PC-3 (cell line): ENCODE measurements at regions not wholly inside any gene's neighbourhood (a gene's known extent, or its start where the extent isn't known, plus 50 kb on each side); places are given as distances from the start of the nearest gene placed in this dataset.

ENCODE experiments used
- ATAC-seq: fragments of 200-7000 bp; cut with Tn5 transposase; 2 replicates; pipeline ENCODE4 v1.9.1; 2020; ENCODE audit warnings: mild to moderate bottlenecking, moderate library complexity
- BruUV-seq: library from RNA; stranded (reverse); fragments of 400-500 nt; replicated peaks from 2 replicates; lab custom pipeline; 2021; lab: Mats Ljungman, UMichigan
- CTCF ChIA-PET: fragments of 300-600 bp; sonication (Branson Sonifier 250); formaldehyde crosslinking; loops from one replicate; lab custom pipeline; 2022; ENCODE audit warnings: antibody characterized with exemption; lab: Charles Lee
- POLR2A ChIA-PET: fragments of 300-600 bp; sonication (Branson Sonifier 250); formaldehyde crosslinking; loops from one replicate; lab custom pipeline; 2022; ENCODE audit warnings: antibody characterized with exemption; ENCODE audit not compliant: unreplicated experiment; lab: Charles Lee
- DNase-seq: peaks from one replicate; pipeline ENCODE4 v3.0.0-alpha.2; 2015
- H2AFZ ChIP-seq: fragments of 300-600 bp; sonication (generic); 2 replicates; pipeline ENCODE4 v1.6.0; 2016; ENCODE audit warnings: antibody characterized with exemption, low read length
- H3F3A ChIP-seq: fragments of 300-600 bp; sonication (generic); one replicate; pipeline ENCODE4 v1.6.0; 2017; ENCODE audit warnings: antibody characterized with exemption, low read length, control low read depth, mild to moderate bottlenecking; ENCODE audit not compliant: unreplicated experiment
- H3K27ac ChIP-seq: fragments of 300-600 bp; sonication (generic); 2 replicates; pipeline ENCODE4 v1.5.1; 2016; ENCODE audit warnings: mild to moderate bottlenecking, low read length
- H3K27me3 ChIP-seq: fragments of 300-600 bp; sonication (generic); 2 replicates; pipeline ENCODE4 v1.6.1; 2016; ENCODE audit warnings: low read length, mixed read lengths
- H3K36me3 ChIP-seq: fragments of 300-600 bp; sonication (generic); 2 replicates; pipeline ENCODE4 v1.6.1; 2016; ENCODE audit warnings: low read depth, mixed run types, low read length, mixed read lengths
- H3K4me1 ChIP-seq: fragments of 300-600 bp; sonication (generic); 2 replicates; pipeline ENCODE4 v1.5.1; 2016; ENCODE audit warnings: low read length; ENCODE audit not compliant: insufficient read depth
- H3K4me2 ChIP-seq: fragments of 300-600 bp; sonication (generic); 2 replicates; pipeline ENCODE4 v1.6.0; 2016; ENCODE audit warnings: low read length
- H3K4me3 ChIP-seq: fragments of 300-600 bp; sonication (generic); 2 replicates; pipeline ENCODE4 v1.5.1; 2016; ENCODE audit warnings: mild to moderate bottlenecking, low read length, mixed read lengths
- H3K79me2 ChIP-seq: fragments of 300-600 bp; sonication (generic); 2 replicates; pipeline ENCODE4 v1.6.1; 2017; ENCODE audit warnings: low read length, mixed read lengths
- H3K9ac ChIP-seq: fragments of 300-600 bp; sonication (generic); 2 replicates; pipeline ENCODE4 v1.6.0; 2016; ENCODE audit warnings: mild to moderate bottlenecking, low read length
- H3K9me2 ChIP-seq: fragments of 300-600 bp; sonication (generic); replicated peaks from 2 replicates; pipeline ENCODE4 v1.6.1; 2016; ENCODE audit warnings: mixed run types, low read length, mixed read lengths
- H3K9me3 ChIP-seq: fragments of 300-600 bp; sonication (generic); 2 replicates; pipeline ENCODE4 v1.6.1; 2016; ENCODE audit warnings: low read length, mixed read lengths
- H4K20me1 ChIP-seq: fragments of 300-600 bp; sonication (generic); 2 replicates; pipeline ENCODE4 v1.6.1; 2016; ENCODE audit warnings: low read length, mixed read lengths
- EZH2 ChIP-seq: fragments of 300-600 bp; sonication (generic); IDR thresholded peaks from one replicate; pipeline ENCODE4 v1.6.1; 2017; ENCODE audit warnings: antibody characterized with exemption, mild to moderate bottlenecking, low read length; ENCODE audit not compliant: unreplicated experiment
- EZH2phosphoT487 ChIP-seq: fragments of 300-600 bp; sonication (generic); IDR thresholded peaks from 2 replicates; pipeline ENCODE4 v1.6.1; 2018; ENCODE audit warnings: mild to moderate bottlenecking, antibody characterized with exemption, low read length, borderline replicate concordance
- intact Hi-C: fragments of 100-400 bp; cut with micrococcal nuclease; formaldehyde crosslinking; loops from 2 replicates; pipeline ENCODE4 v1.9.0; 2023
- TF ChIP-seq, protein P1 (sequence below): fragments of 300-600 bp; sonication (generic); conservative IDR thresholded peaks from 2 replicates; pipeline ENCODE4 v1.5.1; 2017; ENCODE audit warnings: antibody characterized with exemption, low read depth, mild to moderate bottlenecking, low read length

- no peak overlapping the region for H3K9ac ChIP-seq
- no peaks in the 10 kb centered on the region for H3K9me3 ChIP-seq
- no peaks in the 10 kb centered on the region for H3K9me2 ChIP-seq
- H3K4me2 ChIP-seq: no peak overlapping the region
- no peak overlapping the region for H2AFZ ChIP-seq
- no peaks in the 10 kb centered on the region for H3F3A ChIP-seq
- H3K79me2 ChIP-seq: no peaks in the 10 kb centered on the region
- H3K4me1 ChIP-seq: no peaks in the 10 kb centered on the region
- ATAC-seq (peak; percentile 79), DNase-seq (peak; percentile 59)
- no peaks in the 10 kb centered on the region for H4K20me1 ChIP-seq
- no peak overlapping the region for H3K27ac ChIP-seq
- POLR2A ChIA-PET: no interaction called here
- BruUV-seq: no TSS peak
- H3K36me3 ChIP-seq: no peaks in the 10 kb centered on the region
- intact Hi-C loops: loop anchor here (5.0 kb wide), 1 partner anchor 505 kb away; no protein-coding TSS in a partner anchor
- peaks cover 9% of the 10 kb centered on the region; the same call in 1 of the 2 replicates for H3K27me3 ChIP-seq
- H3K4me3 ChIP-seq: no peak overlapping the region
- no peak for TF ChIP-seq EZH2phosphoT487
- TF ChIP-seq, protein P1, sequence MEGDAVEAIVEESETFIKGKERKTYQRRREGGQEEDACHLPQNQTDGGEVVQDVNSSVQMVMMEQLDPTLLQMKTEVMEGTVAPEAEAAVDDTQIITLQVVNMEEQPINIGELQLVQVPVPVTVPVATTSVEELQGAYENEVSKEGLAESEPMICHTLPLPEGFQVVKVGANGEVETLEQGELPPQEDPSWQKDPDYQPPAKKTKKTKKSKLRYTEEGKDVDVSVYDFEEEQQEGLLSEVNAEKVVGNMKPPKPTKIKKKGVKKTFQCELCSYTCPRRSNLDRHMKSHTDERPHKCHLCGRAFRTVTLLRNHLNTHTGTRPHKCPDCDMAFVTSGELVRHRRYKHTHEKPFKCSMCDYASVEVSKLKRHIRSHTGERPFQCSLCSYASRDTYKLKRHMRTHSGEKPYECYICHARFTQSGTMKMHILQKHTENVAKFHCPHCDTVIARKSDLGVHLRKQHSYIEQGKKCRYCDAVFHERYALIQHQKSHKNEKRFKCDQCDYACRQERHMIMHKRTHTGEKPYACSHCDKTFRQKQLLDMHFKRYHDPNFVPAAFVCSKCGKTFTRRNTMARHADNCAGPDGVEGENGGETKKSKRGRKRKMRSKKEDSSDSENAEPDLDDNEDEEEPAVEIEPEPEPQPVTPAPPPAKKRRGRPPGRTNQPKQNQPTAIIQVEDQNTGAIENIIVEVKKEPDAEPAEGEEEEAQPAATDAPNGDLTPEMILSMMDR: peak; percentile 63
- CTCF ChIA-PET: interaction anchor here (0.6 to 1.1 kb wide), 8 partner anchors 17 to 942 kb away, joined by 3 to 6 read pairs (median 4); no protein-coding TSS in a partner anchor
These were observed 104.7 kb upstream of the FREM2 start for GRCh38 chr13:38582133-38582532.

DNA sequence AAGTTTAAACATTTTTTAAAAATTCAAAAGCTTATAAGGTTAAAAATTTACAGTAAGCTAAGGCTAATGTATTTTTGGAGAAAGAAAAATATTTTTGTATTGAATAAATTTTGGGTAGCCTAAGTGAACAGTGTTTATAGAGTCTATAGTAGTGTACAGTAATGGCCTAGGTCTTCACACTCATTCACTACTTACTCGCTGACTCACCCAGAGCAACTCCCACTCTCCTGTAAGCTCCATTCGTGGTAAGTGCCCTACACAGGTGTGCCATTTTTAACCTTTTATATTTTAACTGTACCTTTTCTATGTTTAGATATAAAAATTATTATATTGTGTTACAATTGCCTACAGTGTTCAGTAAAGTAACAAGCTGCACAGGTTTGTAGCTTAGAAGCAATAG, 96.6 kb upstream of the FREM2 start:
- ATAC-seq (no peak), DNase-seq (no peak)
- no peak overlapping the region for H3K4me2 ChIP-seq
- H4K20me1 ChIP-seq: no peaks in the 10 kb centered on the region
- BruUV-seq: no TSS peak
- H3K9me2 ChIP-seq: no peaks in the 10 kb centered on the region
- H3K36me3 ChIP-seq: no peaks in the 10 kb centered on the region
- no peaks in the 10 kb centered on the region for H3K27me3 ChIP-seq
- CTCF ChIA-PET: no interaction called here
- no peaks in the 10 kb centered on the region for H3K4me1 ChIP-seq
- H3K9me3 ChIP-seq: no peaks in the 10 kb centered on the region
- H3K27ac ChIP-seq: no peak overlapping the region
- no peak overlapping the region for H3K4me3 ChIP-seq
- H3K9ac ChIP-seq: no peak overlapping the region
- H3F3A ChIP-seq: no peaks in the 10 kb centered on the region
- TF ChIP-seq EZH2 (no peak), EZH2phosphoT487 (no peak)
- TF ChIP-seq, protein P1: no peak
- POLR2A ChIA-PET: no interaction called here
- no peak overlapping the region for H2AFZ ChIP-seq
- H3K79me2 ChIP-seq: no peaks in the 10 kb centered on the region
- intact Hi-C loops: no loop called here

- no peaks in the 10 kb centered on the region for H3K9me3 ChIP-seq
- intact Hi-C loops: no loop called here
- no peaks in the 10 kb centered on the region for H3K79me2 ChIP-seq
- no peaks in the 10 kb centered on the region for H3F3A ChIP-seq
- TF ChIP-seq, protein P1: no peak
- no peak for TF ChIP-seq EZH2
- no peak for TF ChIP-seq EZH2phosphoT487
- H3K9me2 ChIP-seq: no peaks in the 10 kb centered on the region
- ChIA-PET POLR2A (no interaction called here), CTCF (no interaction called here)
- no peak overlapping the region for H3K4me3 ChIP-seq
- no peak overlapping the region for H2AFZ ChIP-seq
- H3K4me1 ChIP-seq: no peaks in the 10 kb centered on the region
- H3K27me3 ChIP-seq: no peaks in the 10 kb centered on the region
- DNase-seq (no peak), ATAC-seq (no peak)
- H3K36me3 ChIP-seq: no peaks in the 10 kb centered on the region
- BruUV-seq: no TSS peak
- no peak overlapping the region for H3K9ac ChIP-seq
- no peaks in the 10 kb centered on the region for H4K20me1 ChIP-seq
- H3K4me2 ChIP-seq: no peak overlapping the region
- H3K27ac ChIP-seq: no peak overlapping the region
These were observed 95.9 kb upstream of the FREM2 start for GRCh38 chr13:38590796-38591507.
